Activated B cell treated with CpG ODN at 0.5 μM for 24 hours (primary cell): ENCODE measurements at regions not wholly inside any gene's neighbourhood (a gene's known extent, or its start where the extent isn't known, plus 50 kb on each side); places are given as distances from the start of the nearest gene placed in this dataset.

ENCODE experiments used
- ATAC-seq: fragments of 200-7000 bp; cut with Tn5 transposase; one replicate; pipeline ENCODE4 v1.10.0; 2021; ENCODE audit warnings: low read depth, mild to moderate bottlenecking, moderate library complexity
- CTCF ChIA-PET: fragments of 350-600 bp; sonication (Branson Sonifier 250); formaldehyde crosslinking; loops from one replicate; lab custom pipeline; 2021; ENCODE audit warnings: antibody characterized with exemption; lab: Charles Lee
- POLR2A ChIA-PET: fragments of 350-600 bp; sonication (Branson Sonifier 250); formaldehyde crosslinking; loops from one replicate; lab custom pipeline; 2021; ENCODE audit warnings: antibody characterized with exemption; lab: Charles Lee
- DNase-seq: peaks from one replicate; pipeline ENCODE4 v3.0.0; 2022
- H3K27ac Mint-ChIP-seq: one replicate; pipeline ENCODE4 v1.8.0; 2020; ENCODE audit warnings: mixed read lengths
- H3K27me3 Mint-ChIP-seq: one replicate; pipeline ENCODE4 v1.8.0; 2021; ENCODE audit warnings: mixed read lengths
- H3K36me3 Mint-ChIP-seq: one replicate; pipeline ENCODE4 v1.8.0; 2021; ENCODE audit warnings: low read depth, mixed read lengths
- H3K4me1 Mint-ChIP-seq: one replicate; pipeline ENCODE4 v1.8.0; 2021; ENCODE audit warnings: mixed read lengths
- H3K4me3 Mint-ChIP-seq: one replicate; pipeline ENCODE4 v1.8.0; 2020; ENCODE audit warnings: mild to moderate bottlenecking, mixed read lengths
- H3K9me3 Mint-ChIP-seq: one replicate; pipeline ENCODE4 v1.8.0; 2020; ENCODE audit warnings: mixed read lengths
- intact Hi-C: fragments of 100-400 bp; cut with micrococcal nuclease; formaldehyde crosslinking; loops from one replicate; pipeline ENCODE4 v1.15.1; 2024
- TF ChIP-seq, protein P1 (sequence below): fragments of 200-600 bp; IDR thresholded peaks from one replicate; pipeline ENCODE4 v1.8.0; 2022; ENCODE audit warnings: antibody characterized with exemption, mild to moderate bottlenecking

DNA sequence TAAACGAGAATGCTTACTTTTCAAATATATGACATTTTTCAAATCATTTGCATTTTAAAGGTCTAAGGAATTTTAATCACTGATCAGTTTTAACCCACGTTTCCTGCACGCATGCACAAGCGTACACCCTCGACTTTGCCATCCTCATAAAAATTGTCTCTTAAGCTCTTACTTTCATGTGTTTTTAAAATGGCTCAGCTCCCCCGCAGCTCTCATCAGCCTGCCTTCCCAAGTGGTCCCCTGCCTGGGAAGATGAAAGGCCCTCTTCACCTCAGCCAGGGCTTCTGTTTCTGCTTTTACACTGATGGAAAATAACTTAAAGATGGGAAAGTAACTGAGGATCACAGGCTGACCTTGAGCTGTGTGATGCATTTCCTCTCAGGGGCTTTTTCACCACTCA lies 131.6 kb upstream of the LSM8 start:
- Mint-ChIP-seq H3K27me3 (peaks cover 2% of the 10 kb centered on the region), H3K4me1 (no peaks in the 10 kb centered on the region), H3K9me3 (no peaks in the 10 kb centered on the region)

DNA sequence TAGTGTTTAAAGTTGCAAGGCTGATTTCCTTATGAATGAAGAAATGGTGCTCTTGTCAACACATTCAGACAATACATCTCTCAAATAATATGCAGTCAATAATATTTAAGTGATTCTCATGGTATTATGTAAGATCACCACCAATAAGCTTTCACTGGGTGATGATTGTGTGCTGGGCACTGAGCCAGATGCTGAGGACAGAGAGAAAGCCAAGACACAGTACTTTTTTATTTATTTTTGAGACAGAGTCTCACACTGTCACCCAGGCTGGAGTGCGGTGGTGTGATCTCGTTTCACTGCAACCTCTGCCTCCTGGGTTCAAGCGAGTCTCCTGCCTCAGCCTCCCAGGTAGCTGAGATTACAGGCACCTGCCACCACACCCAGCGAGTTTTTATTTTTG lies 130.6 kb upstream of the LSM8 start:
- Mint-ChIP-seq H3K27me3 (peaks cover 2% of the 10 kb centered on the region), H3K4me3 (no peak overlapping the region), H3K4me1 (no peaks in the 10 kb centered on the region), H3K27ac (no peak overlapping the region), H3K36me3 (no peaks in the 10 kb centered on the region), H3K9me3 (no peaks in the 10 kb centered on the region)
- TF ChIP-seq, protein P1, sequence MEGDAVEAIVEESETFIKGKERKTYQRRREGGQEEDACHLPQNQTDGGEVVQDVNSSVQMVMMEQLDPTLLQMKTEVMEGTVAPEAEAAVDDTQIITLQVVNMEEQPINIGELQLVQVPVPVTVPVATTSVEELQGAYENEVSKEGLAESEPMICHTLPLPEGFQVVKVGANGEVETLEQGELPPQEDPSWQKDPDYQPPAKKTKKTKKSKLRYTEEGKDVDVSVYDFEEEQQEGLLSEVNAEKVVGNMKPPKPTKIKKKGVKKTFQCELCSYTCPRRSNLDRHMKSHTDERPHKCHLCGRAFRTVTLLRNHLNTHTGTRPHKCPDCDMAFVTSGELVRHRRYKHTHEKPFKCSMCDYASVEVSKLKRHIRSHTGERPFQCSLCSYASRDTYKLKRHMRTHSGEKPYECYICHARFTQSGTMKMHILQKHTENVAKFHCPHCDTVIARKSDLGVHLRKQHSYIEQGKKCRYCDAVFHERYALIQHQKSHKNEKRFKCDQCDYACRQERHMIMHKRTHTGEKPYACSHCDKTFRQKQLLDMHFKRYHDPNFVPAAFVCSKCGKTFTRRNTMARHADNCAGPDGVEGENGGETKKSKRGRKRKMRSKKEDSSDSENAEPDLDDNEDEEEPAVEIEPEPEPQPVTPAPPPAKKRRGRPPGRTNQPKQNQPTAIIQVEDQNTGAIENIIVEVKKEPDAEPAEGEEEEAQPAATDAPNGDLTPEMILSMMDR: no peak
- no peak for ATAC-seq
- intact Hi-C loops: no loop called here
- no peak for DNase-seq
- CTCF ChIA-PET: no interaction called here
- POLR2A ChIA-PET: no interaction called here

More for the DNA sequence above, 131.6 kb upstream of the LSM8 start:
- DNase-seq (no peak), ATAC-seq (no peak)
- intact Hi-C loops: no loop called here
- Mint-ChIP-seq H3K36me3 (no peaks in the 10 kb centered on the region), H3K27ac (no peak overlapping the region), H3K4me3 (no peak overlapping the region)
- ChIA-PET POLR2A (no interaction called here), CTCF (no interaction called here)
- TF ChIP-seq, protein P1: no peak

DNA sequence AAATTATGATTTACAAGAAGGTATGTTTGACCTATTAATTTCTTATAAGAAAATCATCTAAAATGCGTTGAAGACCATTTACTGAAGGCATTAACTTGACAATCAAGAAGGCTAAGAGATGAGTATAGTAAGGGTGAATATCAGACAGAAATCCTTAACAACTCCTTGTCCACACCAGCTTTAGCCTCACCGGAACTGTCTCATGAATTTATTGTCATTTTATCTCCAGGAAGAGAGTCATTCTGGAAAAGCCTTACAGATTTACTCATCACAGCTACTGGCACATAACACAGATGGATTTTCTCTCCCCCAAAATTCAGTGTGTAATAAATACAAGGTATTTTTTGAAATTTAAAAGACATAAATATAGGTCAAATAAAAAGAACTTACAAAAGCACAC lies 129.4 kb upstream of the LSM8 start:
- ChIA-PET CTCF (no interaction called here), POLR2A (no interaction called here)
- Mint-ChIP-seq H3K4me1 (no peaks in the 10 kb centered on the region), H3K27me3 (peaks cover 2% of the 10 kb centered on the region), H3K36me3 (no peaks in the 10 kb centered on the region), H3K9me3 (no peaks in the 10 kb centered on the region), H3K4me3 (no peak overlapping the region), H3K27ac (no peak overlapping the region)
- intact Hi-C loops: no loop called here
- DNase-seq (no peak), ATAC-seq (no peak)
- TF ChIP-seq, protein P1: no peak

DNA sequence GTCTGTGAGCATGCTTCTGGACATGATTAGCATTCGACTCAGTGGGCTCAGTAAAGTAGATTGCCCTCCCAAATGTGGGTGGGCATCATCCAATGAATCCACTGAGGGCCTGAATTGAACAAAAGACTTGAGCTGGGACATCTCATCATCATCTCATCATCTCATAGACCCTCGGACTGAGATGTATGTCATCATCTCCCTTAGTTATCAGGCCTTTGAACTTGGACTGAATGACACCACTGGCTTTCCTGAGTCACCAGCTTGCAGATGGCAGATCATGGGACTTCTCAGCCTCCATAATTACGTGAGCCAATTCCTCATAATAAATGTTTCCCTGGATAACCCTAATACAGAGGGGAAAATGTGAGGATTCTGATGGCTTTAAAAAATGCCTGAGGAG lies 128.3 kb upstream of the LSM8 start:
- H3K27me3 Mint-ChIP-seq: peaks cover 2% of the 10 kb centered on the region
- no peak overlapping the region for H3K4me3 Mint-ChIP-seq
- POLR2A ChIA-PET: no interaction called here
- no peaks in the 10 kb centered on the region for H3K4me1 Mint-ChIP-seq
- CTCF ChIA-PET: no interaction called here
- TF ChIP-seq, protein P1: no peak
- H3K27ac Mint-ChIP-seq: no peak overlapping the region
- ATAC-seq (no peak), DNase-seq (no peak)
- H3K36me3 Mint-ChIP-seq: no peaks in the 10 kb centered on the region
- intact Hi-C loops: no loop called here
- no peaks in the 10 kb centered on the region for H3K9me3 Mint-ChIP-seq

DNA sequence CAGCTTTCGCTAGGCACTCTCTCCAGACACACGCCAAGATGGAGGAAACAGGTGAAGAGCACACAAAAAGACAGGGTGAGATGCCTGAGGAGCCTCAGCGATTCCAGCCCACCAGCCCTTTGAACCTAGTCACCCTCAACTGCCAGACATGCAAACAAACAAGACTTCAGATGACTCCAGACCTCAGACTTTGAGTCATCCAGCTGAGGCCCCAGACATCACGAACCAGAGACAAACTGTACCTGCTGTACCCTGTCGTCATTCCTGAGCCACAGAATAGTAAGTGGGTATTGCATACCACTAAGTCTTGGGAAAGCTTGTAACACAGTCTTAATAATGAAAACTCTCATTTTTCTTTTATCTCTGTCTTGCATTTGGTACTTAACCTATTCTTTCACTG lies 126.6 kb upstream of the LSM8 start:
- TF ChIP-seq, protein P1: no peak
- ChIA-PET POLR2A (no interaction called here), CTCF (no interaction called here)
- no peaks in the 10 kb centered on the region for H3K4me1 Mint-ChIP-seq
- H3K36me3 Mint-ChIP-seq: no peaks in the 10 kb centered on the region
- no peak overlapping the region for H3K27ac Mint-ChIP-seq
- ATAC-seq: no peak
- H3K9me3 Mint-ChIP-seq: no peaks in the 10 kb centered on the region
- no peak overlapping the region for H3K4me3 Mint-ChIP-seq
- peaks cover under 1% of the 10 kb centered on the region for H3K27me3 Mint-ChIP-seq
- DNase-seq: no peak
- intact Hi-C loops: no loop called here
